H4 (cell line): ENCODE measurements at regions not wholly inside any gene's neighbourhood (a gene's known extent, or its start where the extent isn't known, plus 50 kb on each side); places are given as distances from the start of the nearest gene placed in this dataset.
A peak's percentile ranks its signal among the peaks of the same experiment; 100 is the strongest.

Experiments used
- DNase-seq: peaks from one replicate; pipeline ENCODE4 v3.0.0-alpha.2; 2015; ENCODE audit warnings: low spot score

DNA sequence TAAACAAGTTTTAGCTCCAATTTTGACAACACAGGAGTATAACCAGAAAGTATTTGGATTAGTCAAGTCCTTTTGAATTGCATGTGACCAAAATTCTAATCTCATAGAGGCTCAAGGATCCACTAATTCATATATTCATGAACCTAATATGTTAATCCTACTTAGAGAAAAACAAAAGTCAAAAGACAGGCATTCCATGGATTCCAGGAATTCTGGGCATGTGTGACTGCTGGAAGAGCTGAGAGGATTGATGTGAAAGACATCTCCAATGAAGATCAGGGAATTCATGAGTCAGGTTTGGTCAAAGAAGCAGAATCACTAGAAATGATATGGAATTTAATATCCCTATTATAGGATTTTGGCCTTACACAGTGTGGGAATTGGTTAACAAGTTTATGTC is 1494.6 kb upstream of the DDX18 start:
- no peak for DNase-seq

- DNase-seq, result no peak
Observed at GRCh38 chr2:116329280-116329679, 1485.2 kb upstream of the DDX18 start.

DNA sequence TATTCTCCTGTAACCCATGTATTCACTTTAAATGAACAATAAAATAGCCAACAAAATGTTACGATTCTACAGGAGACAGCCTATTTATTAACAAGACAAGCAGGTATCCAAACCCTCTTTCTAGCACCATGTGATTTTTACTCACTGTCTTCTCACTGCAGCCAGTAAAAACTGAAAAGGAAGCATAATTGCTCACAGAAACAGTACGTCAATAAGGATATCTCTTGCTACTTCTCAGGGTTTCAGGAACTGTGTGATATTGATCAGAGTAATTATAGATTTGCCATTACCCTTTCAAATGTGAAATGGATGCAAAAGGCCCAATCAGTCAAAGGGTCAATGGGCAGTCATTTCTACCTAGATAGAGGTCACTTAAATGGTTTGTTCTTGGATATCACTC is 1473.8 kb upstream of the DDX18 start:
- DNase-seq, result no peak

DNA sequence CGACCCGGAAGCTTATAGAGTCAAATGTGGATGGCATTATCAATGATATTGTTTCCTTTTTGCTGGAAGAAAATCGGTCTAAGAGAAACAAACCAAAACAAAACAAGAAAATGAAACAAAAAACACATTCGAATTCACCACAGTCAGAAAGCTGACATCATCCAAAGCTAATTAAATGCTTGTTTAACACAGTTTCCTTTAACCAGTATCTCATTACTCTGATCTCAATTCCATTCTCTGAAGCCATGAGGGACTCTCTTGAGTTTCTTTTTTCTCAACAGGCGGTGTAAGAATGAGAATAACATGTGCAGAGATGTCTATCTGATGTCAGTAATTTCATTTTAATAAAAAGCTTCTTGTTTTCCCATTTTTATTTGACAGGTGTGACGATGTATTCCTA is 1448.3 kb upstream of the DDX18 start:
- DNase-seq, result no peak

- DNase-seq, result no peak
Observed at GRCh38 chr2:116378786-116379185, 1435.7 kb upstream of the DDX18 start.

DNA sequence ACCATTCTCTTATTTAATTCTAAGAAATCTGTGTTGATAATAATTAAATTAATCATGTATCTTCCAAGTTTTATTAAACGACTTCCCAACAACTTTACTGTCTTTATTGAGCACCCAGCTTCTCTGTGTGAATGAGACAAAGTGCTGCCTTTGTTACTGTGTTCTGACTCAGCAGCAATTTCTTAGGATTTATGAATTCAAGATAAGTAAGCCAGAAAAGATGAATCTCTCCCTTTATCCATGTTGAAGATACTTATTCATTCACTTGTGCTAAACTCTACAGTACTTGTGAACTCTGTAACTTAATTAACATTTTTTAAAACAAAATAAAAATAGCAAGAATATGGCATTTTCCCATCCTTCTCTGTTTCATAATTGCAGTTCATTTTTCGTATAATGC is 1403.3 kb upstream of the DDX18 start:
- no peak for DNase-seq

- no peak for DNase-seq
Observed at GRCh38 chr2:116413659-116414058, 1400.8 kb upstream of the DDX18 start.

- no peak for DNase-seq
Observed at GRCh38 chr2:116416731-116417377, 1397.6 kb upstream of the DDX18 start.

DNA sequence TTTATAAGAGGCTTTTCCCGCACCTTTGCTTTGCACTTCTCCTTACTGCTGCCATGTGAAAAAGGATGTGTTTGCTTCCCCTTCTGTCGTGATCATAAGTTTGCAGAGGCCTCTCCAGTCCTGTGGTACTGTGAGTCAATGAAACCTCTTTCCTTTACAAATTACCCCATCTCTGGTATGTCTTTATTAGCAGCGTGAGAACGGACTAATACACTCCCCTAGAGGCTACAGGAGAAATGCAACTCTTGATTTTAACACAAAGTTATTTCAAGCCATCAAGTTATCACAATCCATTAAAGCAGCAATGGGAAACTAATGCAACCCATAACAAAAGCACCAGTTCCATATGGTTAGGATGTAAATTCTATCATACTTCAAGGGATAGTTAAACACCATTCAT is 1378.8 kb upstream of the DDX18 start:
- DNase-seq, result no peak

DNA sequence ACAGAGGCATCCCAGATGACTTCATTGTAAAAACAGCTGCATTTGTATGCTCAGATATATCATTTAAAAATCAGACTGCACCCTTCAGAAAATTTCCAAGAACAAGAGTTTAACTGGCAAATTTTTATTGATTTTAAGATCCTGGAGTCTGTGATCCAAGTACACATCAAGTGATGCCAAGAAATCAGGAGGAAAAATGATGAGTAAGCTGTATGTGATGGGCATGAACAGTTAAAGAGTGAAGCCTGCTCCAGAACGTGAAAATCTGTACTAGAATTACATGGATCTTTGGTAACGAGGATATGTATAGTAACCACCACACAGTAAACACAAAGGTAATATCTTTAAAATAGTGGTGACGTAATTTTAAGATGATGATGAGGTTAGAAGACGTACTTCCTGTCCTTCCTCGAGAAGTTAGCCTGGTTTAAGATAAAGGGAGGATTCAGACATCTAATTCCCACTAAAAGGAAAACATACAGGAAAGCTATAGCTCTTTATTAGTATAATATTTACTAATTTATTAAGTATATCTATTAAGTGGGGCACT is 1374.3 kb upstream of the DDX18 start:
- no peak for DNase-seq

- DNase-seq, result no peak
Observed at GRCh38 chr2:116442418-116442817, 1372.1 kb upstream of the DDX18 start.

DNA sequence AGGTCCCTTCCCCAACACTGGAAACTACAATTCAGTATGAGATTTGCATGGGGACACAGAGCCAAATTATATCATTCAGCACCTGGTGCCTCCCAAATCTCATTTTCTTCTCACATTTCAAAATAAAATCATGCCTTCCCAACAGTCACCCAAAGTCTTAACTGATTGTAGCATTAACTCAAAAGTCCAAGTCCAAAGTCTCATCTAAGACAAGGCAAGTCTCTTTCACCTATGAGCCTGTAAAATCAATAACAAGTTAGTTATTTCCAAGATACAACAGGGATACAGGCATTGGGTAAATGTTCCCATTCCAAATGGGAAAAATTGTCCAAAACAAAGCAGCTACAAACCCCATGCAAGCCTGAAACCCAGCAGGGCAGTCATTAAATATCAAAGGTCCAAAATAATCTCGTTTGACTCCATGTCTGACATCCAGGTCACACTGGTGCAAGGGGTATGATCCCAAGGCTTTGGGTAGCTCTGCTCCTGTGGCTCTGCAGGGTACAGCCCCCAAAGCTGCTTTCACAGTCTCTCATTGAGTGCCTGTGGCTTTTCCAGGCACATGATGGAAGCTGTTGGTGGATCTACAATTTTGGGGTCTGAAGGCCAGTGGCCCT is 1370.1 kb upstream of the DDX18 start:
- no peak for DNase-seq

- DNase-seq, result no peak
Observed at GRCh38 chr2:116450990-116451389, 1363.5 kb upstream of the DDX18 start.

GRCh38 chr2:116452651-116453050 is 1361.8 kb upstream of the DDX18 start:
- no peak for DNase-seq

- DNase-seq, result no peak
Observed at GRCh38 chr2:116456429-116456828, 1358.1 kb upstream of the DDX18 start.

- DNase-seq, result peak; percentile 36
Observed at GRCh38 chr2:116467243-116467642, 1347.2 kb upstream of the DDX18 start.

DNA sequence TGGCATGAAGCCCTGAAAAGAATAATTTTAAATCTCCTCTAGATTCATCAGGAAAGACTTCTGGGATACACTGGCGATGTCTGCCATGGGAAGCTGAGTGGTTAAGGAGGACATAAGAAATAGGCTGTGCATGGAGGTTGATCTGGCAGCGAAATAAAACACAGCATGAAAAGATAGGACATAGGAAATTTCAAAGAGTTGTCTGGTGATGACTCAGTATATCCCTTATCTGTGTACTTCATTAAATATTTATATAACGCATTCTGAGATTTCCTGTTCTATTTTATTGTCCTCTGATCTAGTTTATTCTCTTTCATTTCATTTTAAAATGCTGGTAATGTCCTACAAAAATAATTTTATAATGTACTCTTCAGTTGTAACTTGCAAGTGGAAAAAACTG is 1337.3 kb upstream of the DDX18 start:
- DNase-seq, result no peak

GRCh38 chr2:116487336-116487735 is 1327.2 kb upstream of the DDX18 start:
- DNase-seq, result peak; percentile 13

GRCh38 chr2:116489292-116489691 is 1325.2 kb upstream of the DDX18 start:
- no peak for DNase-seq

DNA sequence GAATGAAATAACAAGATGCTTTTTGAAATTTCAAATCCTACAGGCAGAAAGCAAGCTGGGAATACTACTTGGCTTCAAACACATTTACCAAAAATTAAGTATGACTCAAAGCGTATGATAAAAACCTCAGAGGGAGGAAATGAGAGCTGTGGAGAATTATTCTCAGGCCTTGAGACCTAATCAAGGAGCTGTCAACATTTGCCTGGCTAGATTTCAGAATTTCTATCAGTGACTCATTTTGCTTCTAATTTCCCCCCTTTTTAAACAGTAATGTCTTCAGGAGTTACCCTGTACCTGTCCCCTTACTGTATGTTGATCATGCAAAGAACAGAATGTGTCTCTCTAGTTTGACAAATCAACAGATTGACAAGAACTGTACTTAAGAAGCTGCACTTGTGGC is 1324.5 kb upstream of the DDX18 start:
- DNase-seq, result no peak

- peak; percentile 19 for DNase-seq
Observed at GRCh38 chr2:116490511-116491145, 1323.9 kb upstream of the DDX18 start.

- DNase-seq, result no peak
Observed at GRCh38 chr2:116491292-116491691, 1323.2 kb upstream of the DDX18 start.

- DNase-seq, result no peak
Observed at GRCh38 chr2:116499389-116499788, 1315.1 kb upstream of the DDX18 start.
